OCI-LY7 (cell line): ENCODE measurements at regions not wholly inside any gene's neighbourhood (a gene's known extent, or its start where the extent isn't known, plus 50 kb on each side); places are given as distances from the start of the nearest gene placed in this dataset.

ENCODE experiments used
- EZH2phosphoT487 ChIP-seq: fragments of 200-600 bp; sonication (generic); IDR thresholded peaks from 2 replicates; pipeline ENCODE4 v1.6.1; 2018; ENCODE audit warnings: low read depth, borderline replicate concordance, mild to moderate bottlenecking, mixed run types, antibody characterized with exemption, low read length, moderate library complexity, mixed read lengths
- TF ChIP-seq, protein P1 (sequence below): fragments of 200-600 bp; sonication (generic); conservative IDR thresholded peaks from 2 replicates; pipeline ENCODE4 v1.5.1; 2014; ENCODE audit warnings: mild to moderate bottlenecking, antibody characterized with exemption, low read length, moderate library complexity, mixed read lengths

DNA sequence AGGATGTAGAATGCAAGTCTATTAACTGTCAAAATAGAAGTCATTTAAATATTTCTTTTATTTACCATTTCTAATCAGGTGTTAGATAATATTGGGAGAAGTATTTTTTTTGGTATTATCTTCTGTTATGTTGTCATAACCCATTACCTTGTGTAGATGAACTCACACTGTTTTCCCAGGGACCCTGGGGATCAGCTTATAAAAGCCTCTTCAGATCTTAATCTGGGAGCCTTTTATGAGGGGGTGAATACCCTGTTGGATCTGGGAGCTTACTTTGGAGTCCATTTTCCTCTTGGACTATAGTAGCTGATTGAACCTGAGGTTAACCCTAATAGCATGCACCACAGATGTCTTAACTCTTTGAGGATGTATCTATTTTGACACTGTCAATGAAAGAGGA lies 176.3 kb upstream of the ATP2B1 start:
- no peak for TF ChIP-seq EZH2phosphoT487
- TF ChIP-seq, protein P1, sequence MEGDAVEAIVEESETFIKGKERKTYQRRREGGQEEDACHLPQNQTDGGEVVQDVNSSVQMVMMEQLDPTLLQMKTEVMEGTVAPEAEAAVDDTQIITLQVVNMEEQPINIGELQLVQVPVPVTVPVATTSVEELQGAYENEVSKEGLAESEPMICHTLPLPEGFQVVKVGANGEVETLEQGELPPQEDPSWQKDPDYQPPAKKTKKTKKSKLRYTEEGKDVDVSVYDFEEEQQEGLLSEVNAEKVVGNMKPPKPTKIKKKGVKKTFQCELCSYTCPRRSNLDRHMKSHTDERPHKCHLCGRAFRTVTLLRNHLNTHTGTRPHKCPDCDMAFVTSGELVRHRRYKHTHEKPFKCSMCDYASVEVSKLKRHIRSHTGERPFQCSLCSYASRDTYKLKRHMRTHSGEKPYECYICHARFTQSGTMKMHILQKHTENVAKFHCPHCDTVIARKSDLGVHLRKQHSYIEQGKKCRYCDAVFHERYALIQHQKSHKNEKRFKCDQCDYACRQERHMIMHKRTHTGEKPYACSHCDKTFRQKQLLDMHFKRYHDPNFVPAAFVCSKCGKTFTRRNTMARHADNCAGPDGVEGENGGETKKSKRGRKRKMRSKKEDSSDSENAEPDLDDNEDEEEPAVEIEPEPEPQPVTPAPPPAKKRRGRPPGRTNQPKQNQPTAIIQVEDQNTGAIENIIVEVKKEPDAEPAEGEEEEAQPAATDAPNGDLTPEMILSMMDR, result no peak
